ENCODE measurements at regions not wholly inside any gene's neighbourhood (a gene's known extent, or its start where the extent isn't known, plus 50 kb on each side); places are given as distances from the start of the nearest gene placed in this dataset.
A peak's percentile ranks its signal among the peaks of the same experiment; 100 is the strongest.

DNA sequence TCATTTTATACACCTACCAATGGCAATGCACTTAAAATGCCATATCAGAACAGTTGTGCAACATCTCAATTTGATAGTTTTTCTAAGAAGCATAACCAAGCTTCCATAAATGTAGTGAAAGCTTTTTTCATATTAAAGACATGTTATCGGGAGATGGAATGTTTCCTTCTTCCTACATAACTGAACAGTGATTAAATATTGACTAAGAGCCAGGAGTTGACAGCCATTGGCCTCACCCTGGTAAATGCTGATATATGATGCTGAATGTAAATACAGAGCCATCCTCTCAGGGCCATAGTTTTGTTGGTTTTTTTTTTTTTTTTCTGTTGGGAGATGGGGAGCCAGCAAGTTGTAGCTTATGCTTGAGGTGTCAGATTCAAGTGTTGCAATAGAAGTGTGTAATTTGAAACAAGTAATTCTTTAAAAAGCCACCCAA lies 203.3 kb upstream of the IL12A start:
- H3K27me3 ChIP-seq = no peaks in the 10 kb centered on the region
- H3K36me3 ChIP-seq = no peaks in the 10 kb centered on the region
- H3K4me1 ChIP-seq = peaks cover 0 to 51% (median 23%) of the 10 kb centered on the region in 4 donors
- intact Hi-C loops (cut with DNase I) = no loop called here
- no peak for DNase-seq
- H3K9me3 ChIP-seq = no peaks in the 10 kb centered on the region
- no peak overlapping the region for H3K27ac ChIP-seq
- TF ChIP-seq CTCF (IDR thresholded peaks at IDR 0.05) = no peak
- no peak for TF ChIP-seq POLR2A (IDR thresholded peaks at IDR 0.05)
- no peak overlapping the region for H3K4me3 ChIP-seq
- ATAC-seq = no peak
- WGBS (ENCODE audit: insufficient coverage, low coverage, low lambda C conversion rate, missing lambda C conversion rate) = 68% methylated on average over 1 of the region's 1 CpG

DNA sequence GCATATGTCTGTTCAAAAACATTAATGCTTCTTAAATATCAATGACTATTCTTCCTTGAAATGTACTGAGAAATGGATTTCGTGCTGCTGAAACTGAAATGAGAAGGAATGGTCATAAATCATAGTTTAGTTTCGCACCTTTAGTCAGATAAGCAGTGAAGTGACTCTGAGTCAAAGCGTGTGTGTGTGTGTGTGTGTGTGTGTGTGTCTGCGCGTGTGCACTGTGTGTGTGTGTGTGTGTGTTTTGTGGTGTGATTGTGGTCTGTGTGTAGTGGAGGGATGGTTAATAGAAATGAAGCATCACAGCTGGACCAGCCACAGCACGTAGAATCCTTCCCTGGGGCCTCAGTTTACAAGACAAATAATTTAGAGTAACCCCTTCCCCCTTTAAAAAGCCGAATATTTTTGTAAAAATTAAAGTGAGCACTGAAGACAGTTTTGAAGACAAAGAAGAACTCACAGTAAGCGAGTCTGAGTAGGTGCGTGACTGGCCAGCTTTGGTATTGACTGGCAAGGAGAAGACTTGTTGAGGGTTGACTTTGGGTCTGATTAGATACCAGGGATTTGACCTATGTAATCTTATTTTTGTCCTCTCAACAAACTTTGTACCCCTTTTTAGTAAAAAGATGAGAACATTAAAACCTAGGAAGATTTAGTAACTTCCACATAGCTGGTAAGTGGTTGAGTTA lies 202.0 kb upstream of the IL12A start:
- Histone ChIP-seq H3K9me3 (no peaks in the 10 kb centered on the region), H3K36me3 (no peaks in the 10 kb centered on the region), H3K27me3 (no peaks in the 10 kb centered on the region), H3K4me1 (peaks cover 0 to 58% (median 27%) of the 10 kb centered on the region in 4 donors), H3K4me3 (no peak overlapping the region), H3K27ac (peak overlapping the region in 1 of 3 donors; percentile 19)
- DNase-seq (no peak), ATAC-seq (no peak)
- intact Hi-C loops (cut with DNase I) = no loop called here
- TF ChIP-seq POLR2A (IDR thresholded peaks at IDR 0.05) (no peak), CTCF (IDR thresholded peaks at IDR 0.05) (no peak)
- WGBS (ENCODE audit: insufficient coverage, low coverage, low lambda C conversion rate, missing lambda C conversion rate) = 72% methylated on average over 9 of the region's 9 CpGs

DNA sequence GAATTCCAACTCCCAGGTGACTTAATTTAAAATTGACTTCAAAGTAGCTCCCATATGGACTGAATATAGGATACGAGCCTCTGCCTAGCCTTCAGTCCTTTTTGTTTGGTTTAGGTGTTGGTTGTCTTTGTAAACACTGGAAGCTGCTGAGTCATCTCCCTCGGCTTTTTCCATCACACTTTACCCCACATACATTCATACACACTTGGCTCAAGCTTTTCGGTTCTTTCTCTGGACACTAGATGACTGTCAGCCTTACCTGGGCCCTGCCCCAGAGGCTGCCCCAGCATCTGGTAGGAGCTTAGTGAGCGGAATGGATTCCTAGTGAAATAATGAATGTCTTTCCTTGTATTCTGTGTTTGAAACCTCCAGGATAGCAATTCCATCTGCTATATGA lies 201.5 kb upstream of the IL12A start:
- peak in 1 of 3 donors; percentile 61 for DNase-seq
- intact Hi-C loops (cut with DNase I) = no loop called here
- 27% methylated on average over 3 of the region's 4 CpGs for WGBS (ENCODE audit: insufficient coverage, low coverage, low lambda C conversion rate, missing lambda C conversion rate)
- no peaks in the 10 kb centered on the region for H3K36me3 ChIP-seq
- H3K4me3 ChIP-seq = no peak overlapping the region
- H3K9me3 ChIP-seq = no peaks in the 10 kb centered on the region
- peak overlapping the region; percentile 9 to 22 (median 19) for H3K27ac ChIP-seq
- peak; percentile 62 to 82 (median 76) for ATAC-seq
- H3K4me1 ChIP-seq = peaks cover 0 to 56% (median 26%) of the 10 kb centered on the region in 4 donors
- TF ChIP-seq POLR2A (IDR thresholded peaks at IDR 0.05) (no peak), CTCF (IDR thresholded peaks at IDR 0.05) (no peak)
- H3K27me3 ChIP-seq = no peaks in the 10 kb centered on the region

DNA sequence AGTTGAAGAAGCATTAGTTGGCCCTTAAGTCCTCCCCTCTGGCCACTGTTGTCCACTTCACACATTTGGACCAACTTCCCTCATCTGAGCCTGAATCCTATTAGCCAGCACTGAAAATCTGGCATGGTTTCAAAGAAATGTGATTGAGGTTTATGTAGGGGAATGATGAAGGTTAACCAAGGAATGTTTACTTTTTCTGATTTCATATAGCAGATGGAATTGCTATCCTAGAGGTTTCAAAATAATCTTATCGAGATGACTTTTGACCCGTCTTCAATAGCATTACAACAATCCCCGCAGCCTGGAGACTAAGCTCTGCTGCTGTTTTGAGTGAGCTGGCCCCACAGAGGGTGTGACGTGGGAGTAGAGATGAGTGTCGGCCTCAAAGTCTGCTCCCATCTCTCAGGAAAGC lies 200.8 kb upstream of the IL12A start:
- Histone ChIP-seq H3K4me1 (peaks cover 0 to 49% (median 23%) of the 10 kb centered on the region in 4 donors), H3K4me3 (no peak overlapping the region), H3K27me3 (no peaks in the 10 kb centered on the region), H3K27ac (peak overlapping the region; percentile 9 to 22 (median 19)), H3K9me3 (no peaks in the 10 kb centered on the region), H3K36me3 (no peaks in the 10 kb centered on the region)
- TF ChIP-seq POLR2A (IDR thresholded peaks at IDR 0.05) (no peak), CTCF (IDR thresholded peaks at IDR 0.05) (no peak)
- intact Hi-C loops (cut with DNase I) = no loop called here
- DNase-seq = no peak
- 12% methylated on average over 5 of the region's 5 CpGs for WGBS (ENCODE audit: insufficient coverage, low coverage, low lambda C conversion rate, missing lambda C conversion rate)
- peak in 3 of 4 donors; percentile 34 to 42 (median 39) for ATAC-seq
